ENCODE measurements at regions not wholly inside any gene's neighbourhood (a gene's known extent, or its start where the extent isn't known, plus 50 kb on each side); places are given as distances from the start of the nearest gene placed in this dataset.
A peak's percentile ranks its signal among the peaks of the same experiment; 100 is the strongest.

- DNase-seq (ENCODE audit: low read depth, low spot score) = no peak
Measured at GRCh38 chr2:196482119-196483065, 157.1 kb upstream of the CCDC150 start.

DNA sequence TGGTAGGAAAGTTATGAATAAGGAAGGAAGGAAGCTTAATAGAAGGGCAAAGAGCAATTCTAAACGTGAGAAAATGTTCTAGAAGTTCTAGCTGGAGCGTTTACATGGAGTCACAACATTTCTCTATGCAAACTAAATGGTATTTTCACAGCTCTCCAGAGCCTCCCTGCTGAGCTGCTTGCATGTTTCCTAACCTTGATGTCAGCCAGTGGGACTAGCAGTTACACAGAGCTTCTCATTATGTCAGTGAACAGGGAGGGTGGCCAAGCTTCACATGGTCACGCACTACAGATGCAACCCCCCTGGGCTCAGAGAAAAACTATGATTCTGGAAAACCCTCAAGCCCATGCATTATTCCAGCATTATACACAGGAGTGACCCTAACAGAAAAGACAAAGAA, 153.4 kb upstream of the CCDC150 start:
- DNase-seq (ENCODE audit: low read depth, low spot score) = no peak

DNA sequence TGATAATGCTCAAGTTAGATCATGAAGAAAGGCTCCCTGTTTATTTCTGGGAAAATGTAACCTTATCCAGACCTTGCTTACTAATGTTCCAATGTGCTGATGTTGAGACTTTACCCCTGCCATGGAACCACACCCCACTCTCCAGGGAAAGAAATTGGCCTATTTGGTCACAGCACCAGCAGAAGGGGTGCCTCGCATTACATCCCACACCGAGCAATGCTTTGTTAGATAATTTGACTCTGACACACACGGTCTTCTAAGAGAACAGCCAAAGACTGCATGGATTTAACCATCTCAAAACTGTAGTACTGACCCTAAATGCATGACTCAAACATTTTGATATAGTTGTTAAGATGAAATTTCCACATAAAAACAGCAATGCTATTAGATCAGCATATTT, 152.1 kb upstream of the CCDC150 start:
- DNase-seq (ENCODE audit: low read depth, low spot score) = no peak

- peak; percentile 42 for DNase-seq (ENCODE audit: low read depth, low spot score)
Measured at GRCh38 chr2:196489371-196489770, 150.1 kb upstream of the CCDC150 start.

DNA sequence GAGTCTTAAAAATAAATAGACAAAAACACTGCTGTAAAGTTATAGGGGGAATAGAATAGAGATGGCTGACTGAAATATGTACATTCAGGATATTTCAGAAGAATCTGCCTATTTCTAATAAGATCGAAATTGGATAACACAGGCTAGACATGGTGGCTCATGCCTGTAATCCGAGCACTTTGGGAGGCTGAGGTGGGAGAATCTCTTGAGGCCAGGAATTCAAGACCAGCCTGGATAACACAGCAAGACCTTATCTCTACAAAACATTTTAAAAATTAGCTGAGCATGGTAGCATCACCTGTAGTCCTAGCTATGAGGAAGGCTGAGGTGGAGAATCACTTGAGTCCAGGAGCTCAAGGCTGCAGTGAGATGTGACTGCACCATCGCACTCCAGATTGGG, 146.6 kb upstream of the CCDC150 start:
- DNase-seq (ENCODE audit: low read depth, low spot score) = no peak

DNA sequence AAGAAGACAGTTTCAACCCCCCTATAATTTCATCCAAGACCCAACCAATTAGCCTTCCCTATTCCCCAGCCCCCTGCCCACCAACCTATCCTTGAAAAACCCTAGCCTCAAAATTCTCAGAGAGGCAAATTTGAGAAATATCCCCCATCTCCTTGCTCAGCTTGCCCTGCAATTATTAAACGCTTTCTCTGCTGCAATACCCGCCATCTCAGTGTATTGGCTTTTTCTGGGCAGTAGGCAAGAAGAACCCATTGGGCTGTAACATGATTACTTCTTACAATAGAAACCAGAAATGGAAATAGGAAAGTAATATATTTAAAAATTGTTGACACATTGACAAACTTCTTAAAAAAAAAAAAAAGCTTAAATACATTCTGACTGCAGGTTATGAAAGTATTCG, 140.6 kb upstream of the CCDC150 start:
- no peak for DNase-seq (ENCODE audit: low read depth, low spot score)

DNA sequence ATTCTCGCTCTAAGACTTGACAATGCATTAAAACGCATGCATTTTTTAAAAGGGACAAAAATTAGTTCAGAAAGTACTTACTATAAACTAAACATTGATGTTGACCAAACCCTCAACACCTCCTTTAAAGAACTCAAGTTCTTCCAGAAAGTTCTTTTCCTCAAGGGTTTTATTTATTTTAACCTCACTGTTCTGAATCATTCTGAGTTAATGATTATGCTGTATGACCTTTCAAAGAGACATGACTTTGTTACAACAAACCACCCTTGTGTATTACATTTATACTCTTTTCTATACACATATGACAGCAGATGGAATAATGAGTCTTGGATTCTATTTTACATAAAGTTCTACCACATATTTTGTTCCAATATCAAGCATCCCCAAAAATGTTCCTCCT, 139.8 kb upstream of the CCDC150 start:
- DNase-seq (ENCODE audit: low read depth, low spot score) = no peak

GRCh38 chr2:196500686-196501431, 138.7 kb upstream of the CCDC150 start:
- no peak for DNase-seq (ENCODE audit: low read depth, low spot score)

GRCh38 chr2:196501836-196502235, 137.7 kb upstream of the CCDC150 start:
- DNase-seq (ENCODE audit: low read depth, low spot score) = no peak

DNA sequence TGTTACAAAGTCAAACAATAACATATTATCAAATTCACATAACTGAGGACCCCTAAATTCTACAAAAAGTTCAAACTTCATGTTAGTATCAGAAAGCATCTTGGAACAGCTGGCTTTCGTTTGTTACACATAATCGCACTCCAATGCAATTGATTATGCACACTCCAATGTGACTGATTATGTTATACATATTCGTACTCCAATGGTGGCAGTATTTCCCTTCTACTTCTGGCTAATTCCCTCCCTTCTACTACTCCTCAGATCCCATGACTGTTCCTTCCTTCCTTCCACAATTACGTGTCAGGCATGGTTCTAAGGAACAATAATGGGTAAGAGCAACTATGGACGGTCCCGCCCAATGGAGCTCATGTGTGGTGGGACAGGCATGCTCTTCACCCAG, 137.1 kb upstream of the CCDC150 start:
- DNase-seq (ENCODE audit: low read depth, low spot score) = no peak

GRCh38 chr2:196503398-196503797, 136.1 kb upstream of the CCDC150 start:
- DNase-seq (ENCODE audit: low read depth, low spot score) = no peak

DNA sequence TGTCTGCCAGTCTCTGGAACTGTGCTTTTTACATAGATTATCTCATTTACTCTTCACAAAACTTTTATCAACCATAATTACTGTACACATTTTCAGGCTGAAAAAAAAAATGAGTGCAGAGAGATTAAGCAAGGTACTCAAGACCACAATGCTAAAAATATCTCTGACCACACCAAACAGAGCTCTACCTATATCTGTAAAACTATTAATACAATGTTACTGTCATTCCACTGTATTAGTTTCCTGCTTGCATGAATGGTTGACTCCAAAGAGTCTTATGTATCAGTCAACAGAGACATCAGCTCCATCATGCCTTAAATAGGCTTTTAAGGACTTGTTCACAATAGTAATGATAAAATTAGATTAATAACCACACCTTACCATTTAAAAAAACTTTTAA, 134.7 kb upstream of the CCDC150 start:
- DNase-seq (ENCODE audit: low read depth, low spot score) = no peak

GRCh38 chr2:196510246-196510645, 129.3 kb upstream of the CCDC150 start:
- no peak for DNase-seq (ENCODE audit: low read depth, low spot score)

DNA sequence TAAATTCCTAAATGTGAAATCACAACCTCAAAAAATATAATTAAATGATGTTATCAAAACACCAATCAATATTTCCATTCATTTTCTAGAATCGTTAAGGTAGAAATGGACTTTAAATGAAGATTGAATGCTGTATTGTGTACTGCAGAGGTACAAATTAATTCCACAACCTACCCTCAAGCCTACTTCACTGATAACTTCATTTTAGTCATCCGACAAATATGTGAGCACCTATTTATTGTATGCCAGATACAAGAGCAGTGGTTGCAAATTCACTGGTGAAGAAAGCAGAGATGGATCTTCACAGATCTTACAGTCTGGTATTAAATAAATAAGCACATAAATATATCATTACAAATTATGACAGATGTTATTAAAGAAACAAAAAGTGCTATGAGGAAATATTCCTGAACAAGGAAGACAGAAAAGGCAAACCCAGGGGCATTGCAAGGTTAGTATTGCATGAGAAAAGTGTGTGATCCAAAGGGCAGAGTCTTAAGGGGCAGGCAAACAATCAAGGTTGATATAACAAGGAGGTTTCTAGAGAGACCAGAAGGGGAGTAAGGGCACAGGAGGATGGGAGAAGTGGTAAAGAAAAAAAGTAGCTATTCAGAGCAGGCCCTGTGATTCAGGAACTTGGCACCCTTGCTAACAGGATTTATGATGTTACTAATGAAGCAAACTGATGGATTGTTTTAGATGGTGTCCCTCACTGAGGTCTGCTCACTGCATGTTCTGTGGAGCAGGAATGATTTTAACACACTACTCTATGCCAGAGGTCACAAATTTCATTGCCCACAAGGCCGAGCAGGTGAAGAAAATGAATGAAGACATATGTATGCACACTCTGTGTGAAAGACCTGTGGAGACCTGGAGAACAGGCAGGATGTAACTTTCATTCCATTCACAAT, 128.0 kb upstream of the CCDC150 start:
- DNase-seq (ENCODE audit: low read depth, low spot score) = peak; percentile 12

DNA sequence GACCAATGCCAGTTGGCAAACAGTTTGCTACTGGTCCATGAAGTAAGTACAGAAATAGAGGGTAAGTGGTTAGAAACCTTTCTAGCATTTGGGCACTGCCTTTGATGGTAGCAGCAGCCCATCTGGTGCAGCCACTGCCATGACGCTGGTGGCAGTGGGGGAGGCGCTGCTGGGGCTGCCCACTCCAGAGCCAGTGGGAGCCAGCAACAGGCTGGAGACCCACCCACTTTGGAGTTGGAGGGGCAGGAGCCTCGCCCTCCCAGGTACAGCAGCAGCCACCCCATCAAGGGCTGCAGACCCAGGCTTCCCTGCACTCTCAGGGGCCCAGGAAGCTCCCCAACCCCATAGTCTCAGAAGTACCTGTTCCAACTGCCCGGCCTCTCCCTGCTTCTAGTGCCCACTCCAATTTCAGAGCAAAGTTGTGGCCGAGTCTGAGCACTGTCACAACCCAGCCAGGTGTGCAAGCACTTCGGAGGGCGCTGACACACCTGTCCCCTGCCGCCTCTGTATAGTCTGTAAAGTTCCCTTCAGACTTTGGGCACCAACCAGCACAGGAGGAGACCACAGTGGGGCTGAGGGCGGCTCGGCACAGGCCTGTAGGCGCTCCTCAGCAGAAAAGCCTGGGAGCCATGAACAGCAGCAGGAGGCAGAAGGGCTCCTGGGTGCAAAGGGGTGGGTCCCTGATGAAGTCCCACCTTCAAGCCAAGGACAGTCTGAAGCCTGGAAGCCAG, 125.6 kb upstream of the CCDC150 start:
- DNase-seq (ENCODE audit: low read depth, low spot score) = no peak

- no peak for DNase-seq (ENCODE audit: low read depth, low spot score)
Measured at GRCh38 chr2:196514641-196515040, 124.9 kb upstream of the CCDC150 start.

DNA sequence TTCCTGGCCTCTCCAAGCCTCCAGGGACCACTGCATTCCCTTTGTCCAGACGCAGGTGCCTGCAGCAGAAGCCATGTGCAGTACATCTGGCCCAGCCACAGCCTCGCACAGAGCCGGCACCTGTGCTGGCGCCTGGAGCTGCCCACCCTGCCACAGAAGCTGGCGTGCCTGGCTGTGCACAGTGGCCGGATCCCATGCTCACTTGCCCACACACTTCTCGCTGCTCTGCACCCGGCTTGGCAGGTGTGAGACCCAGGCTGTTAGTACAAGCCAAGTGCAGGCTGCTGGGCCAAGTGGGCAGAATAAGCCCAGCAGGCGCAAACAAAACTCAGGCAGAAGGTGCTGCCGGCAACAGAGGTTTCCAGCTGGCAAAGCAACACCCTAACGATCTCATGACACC, 124.5 kb upstream of the CCDC150 start:
- no peak for DNase-seq (ENCODE audit: low read depth, low spot score)

- DNase-seq (ENCODE audit: low read depth, low spot score) = no peak
Measured at GRCh38 chr2:196515608-196516007, 123.9 kb upstream of the CCDC150 start.

- no peak for DNase-seq (ENCODE audit: low read depth, low spot score)
Measured at GRCh38 chr2:196516564-196516963, 123.0 kb upstream of the CCDC150 start.

GRCh38 chr2:196520605-196521004, 118.9 kb upstream of the CCDC150 start:
- no peak for DNase-seq (ENCODE audit: low read depth, low spot score)

All from astrocyte of the hippocampus (primary cell).